ENCODE measurements at regions not wholly inside any gene's neighbourhood (a gene's known extent, or its start where the extent isn't known, plus 50 kb on each side); places are given as distances from the start of the nearest gene placed in this dataset.
"Not testable (repeated sequence)": the region's sequence is repeated elsewhere in the genome, so short reads cannot be mapped to it uniquely, and the experiment has no call there.

GRCh38 chr21:27768046-27768637, 801.3 kb upstream of the ADAMTS5 start:
- not testable (repeated sequence) for TF ChIP-seq ARID4B (CRISPR knock-in tag; IDR thresholded peaks at IDR 0.05; ENCODE audit: borderline replicate concordance); PRDM15 (CRISPR knock-in tag; IDR thresholded peaks at IDR 0.05); CTCF (IDR thresholded peaks at IDR 0.05); HMGXB4 (CRISPR knock-in tag; IDR thresholded peaks at IDR 0.05); ELF4 (CRISPR knock-in tag; IDR thresholded peaks at IDR 0.05; ENCODE audit: low read depth); ZBTB43 (CRISPR knock-in tag; IDR thresholded peaks at IDR 0.05); STAT6 (CRISPR knock-in tag; conservative IDR thresholded peaks at IDR 0.05; ENCODE audit: low read depth); ATF3 (CRISPR knock-in tag; conservative IDR thresholded peaks at IDR 0.05); ZNF396 (CRISPR knock-in tag; IDR thresholded peaks at IDR 0.05; ENCODE audit: borderline replicate concordance); TEAD4 (CRISPR knock-in tag; IDR thresholded peaks at IDR 0.05); ZNF121 (CRISPR knock-in tag; IDR thresholded peaks at IDR 0.05)
